Dermis microvascular lymphatic vessel endothelial cell (primary cell): ENCODE measurements at regions not wholly inside any gene's neighbourhood (a gene's known extent, or its start where the extent isn't known, plus 50 kb on each side); places are given as distances from the start of the nearest gene placed in this dataset.

ENCODE experiments used
- DNase-seq, 2 donors: peaks; one replicate each; pipeline versions ENCODE4 v3.0.0 to v3.0.0-alpha.2; 2010; ENCODE audit warnings: low read depth in 2 of 2

DNA sequence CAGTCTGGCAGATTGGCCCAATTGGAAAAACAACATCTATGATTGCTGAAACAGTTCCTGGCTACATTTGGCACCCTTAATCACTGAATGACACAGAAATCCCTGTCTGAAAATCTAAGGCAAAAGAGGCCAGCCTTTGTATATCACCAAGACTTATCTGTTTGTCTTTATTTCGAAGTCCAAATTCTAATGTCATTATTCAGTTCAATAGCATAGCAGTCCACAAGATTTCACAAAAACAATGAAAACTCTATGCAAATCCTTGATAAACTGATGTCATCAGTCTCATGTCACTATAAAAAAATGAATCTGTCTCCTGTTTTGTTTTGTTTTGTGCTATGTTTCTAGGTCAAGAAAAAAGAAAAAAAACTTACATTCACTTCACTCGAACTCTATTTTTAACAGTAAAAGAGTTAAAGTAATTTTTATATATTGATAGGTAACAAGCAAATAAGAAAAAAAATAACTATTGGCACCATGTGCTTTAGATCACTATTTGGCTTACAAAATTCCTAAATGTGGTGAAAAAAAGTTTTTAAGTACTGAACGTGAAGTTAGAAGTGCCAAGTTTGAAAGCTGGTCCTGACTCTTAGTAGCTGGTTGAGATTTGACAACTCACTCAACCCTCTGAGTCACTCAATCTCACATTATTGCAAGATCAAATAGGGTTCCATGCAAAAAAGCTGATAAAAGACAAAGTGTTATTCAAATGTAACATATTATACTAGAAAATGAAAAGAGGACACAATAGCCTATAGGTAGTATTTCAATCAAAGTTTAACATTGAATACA, 359.3 kb downstream of the IRS1 start:
- no peak for DNase-seq

DNA sequence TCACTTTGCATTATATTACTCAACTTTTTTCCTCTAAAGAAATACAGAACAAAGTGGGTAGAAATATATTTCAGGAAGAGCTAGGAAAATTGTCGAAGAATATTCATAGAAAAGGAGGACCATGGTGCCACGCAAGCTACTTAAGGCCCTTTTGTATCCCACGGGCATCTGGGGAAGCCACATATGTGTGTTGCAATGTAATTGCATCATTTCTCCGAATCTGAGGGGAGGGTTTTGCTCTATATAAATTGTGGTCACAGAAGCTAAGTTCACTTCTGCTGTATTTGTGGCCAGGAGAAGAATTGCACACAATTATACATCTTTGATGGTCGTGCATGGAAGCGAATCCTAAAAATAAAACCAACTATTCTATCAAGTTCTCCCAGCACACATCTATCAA, 360.3 kb downstream of the IRS1 start:
- DNase-seq, result no peak

DNA sequence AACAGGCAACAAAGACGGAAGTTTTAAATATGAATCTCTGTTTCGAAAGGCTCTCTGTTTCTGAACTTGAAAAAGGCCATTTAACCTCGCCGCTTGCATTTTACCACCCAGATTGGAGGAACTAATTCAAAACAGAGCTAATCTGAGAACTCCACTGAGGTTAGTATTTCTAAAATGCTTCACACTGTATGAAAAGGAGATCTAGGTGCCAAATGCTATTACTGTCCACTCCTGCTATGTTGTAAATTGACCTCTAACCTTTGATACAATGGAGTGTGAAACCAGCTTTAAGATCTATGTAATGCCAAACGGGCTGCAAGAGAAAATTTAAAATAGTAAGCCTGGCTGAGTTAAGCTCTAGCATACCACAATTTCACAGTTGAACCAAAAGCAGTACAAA, 364.5 kb downstream of the IRS1 start:
- no peak for DNase-seq

GRCh38 chr2:226434702-226435101, 364.9 kb downstream of the IRS1 start:
- no peak for DNase-seq

GRCh38 chr2:226431288-226431948, 368.2 kb downstream of the IRS1 start:
- DNase-seq, result no peak

GRCh38 chr2:226429476-226429875, 370.1 kb downstream of the IRS1 start:
- no peak for DNase-seq

DNA sequence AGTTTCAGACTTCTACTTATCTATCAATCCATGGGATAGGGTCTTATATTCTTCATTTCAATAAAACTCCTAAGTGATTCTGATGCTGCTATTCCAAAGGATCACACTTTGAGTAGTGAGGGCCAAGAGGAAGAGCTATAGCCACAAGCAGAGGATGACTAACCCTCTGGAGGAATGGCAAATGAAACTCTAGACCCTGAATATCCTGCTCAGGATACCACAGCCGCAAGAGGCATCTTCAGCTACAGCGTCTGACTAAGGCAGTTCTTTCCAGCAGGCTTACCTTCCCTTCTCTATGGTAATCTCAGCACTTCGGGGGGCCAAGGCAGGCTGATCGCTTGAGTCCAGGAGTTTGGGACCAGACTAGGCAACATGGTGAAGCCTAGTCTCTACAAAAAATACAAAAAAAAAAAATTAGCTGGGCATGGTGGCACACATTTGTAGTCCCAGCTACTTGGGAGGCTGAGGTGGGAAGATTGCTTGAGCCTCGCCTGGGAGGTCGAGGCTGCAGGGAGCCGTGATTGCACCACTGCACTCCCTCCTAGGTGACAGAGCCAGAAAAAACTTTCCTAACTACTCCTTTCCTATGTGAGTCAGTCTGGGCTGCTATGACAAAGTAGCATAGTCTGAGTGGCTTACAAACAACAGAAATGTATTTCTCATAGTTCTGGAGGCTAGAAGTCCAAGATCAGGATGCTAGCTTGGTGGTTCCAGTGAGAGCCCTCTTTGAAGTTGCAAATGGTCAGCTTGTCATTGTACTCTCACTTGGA, 371.9 kb downstream of the IRS1 start:
- DNase-seq, result no peak

DNA sequence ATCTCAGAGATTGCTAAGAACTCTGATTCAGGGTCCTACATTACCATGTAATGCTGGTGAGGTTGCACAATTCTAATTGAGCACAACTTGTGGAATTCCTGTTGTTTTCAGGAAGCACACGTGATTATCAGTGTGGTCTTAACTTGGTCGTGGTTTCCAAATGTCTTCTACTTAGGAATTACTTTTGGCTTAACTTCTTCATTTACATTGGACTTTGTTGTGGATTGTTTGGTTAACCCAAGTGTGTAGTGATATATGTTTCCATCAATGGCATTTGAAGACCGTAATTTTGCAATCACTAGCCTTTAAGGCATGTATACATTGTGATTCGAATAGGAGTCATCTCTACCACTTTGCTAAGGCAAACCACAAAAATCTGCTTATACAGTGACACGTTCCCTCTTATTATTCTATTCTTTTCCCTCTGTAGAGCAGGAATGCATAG, 373.3 kb downstream of the IRS1 start:
- DNase-seq, result no peak

DNA sequence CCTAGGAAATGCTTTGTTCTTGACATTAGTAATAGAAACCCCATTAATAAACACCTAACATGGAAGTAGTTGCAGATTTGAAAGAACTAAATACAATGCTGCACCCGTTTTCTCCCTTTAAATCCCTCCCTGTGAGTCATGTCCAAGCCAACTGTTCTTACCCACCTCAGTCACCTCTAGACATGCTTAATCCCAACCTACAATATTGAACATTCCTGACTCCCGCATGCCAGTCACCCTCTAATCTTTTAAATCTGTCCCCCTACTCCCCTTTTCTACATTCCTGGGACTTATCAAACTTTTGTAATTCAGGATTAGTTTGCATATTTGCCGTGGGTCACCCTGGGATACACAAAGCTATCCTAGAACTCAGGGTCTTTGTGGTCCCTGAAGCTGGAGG, 374.6 kb downstream of the IRS1 start:
- DNase-seq, result no peak

DNA sequence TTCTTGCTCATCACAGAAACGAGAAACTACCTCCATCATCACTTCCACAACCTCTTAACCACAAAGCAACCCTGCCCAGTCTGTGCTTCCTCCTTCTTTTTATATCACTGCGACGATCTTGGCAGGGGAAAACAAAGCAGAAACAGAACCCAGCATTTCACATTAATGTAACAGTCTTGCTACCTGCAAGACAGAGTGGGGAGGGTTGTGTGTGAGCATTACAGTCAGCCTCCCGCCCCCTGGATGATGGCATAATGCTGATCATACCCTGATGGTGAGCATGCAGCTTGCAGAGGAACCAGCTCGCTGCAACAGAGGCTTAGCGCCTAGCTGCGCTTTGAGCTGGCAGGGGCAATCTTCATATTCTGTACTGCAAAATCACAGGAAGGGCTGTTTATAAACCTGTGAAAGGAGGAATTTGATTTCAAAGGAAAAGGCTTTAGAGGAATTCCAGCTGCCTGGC, 376.1 kb downstream of the IRS1 start:
- DNase-seq, result no peak

DNA sequence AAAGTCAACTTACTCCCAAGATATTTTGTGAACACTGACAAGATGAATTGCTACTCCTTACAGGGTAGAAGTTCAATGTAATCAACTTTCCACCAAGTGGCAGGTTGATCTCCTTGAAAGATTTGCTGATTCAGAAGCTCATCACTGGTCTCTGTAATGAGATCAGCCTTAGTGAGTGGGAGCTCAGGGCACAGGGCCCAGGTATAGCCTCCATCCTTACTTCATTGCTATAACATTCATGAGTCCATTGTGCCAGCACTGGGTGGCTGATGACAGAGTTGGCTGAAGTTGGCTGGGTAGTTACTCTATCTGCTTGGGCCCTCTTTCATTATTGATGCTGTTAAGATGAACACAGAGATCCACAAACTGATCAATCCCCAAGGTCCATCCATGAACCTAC, 379.0 kb downstream of the IRS1 start:
- no peak for DNase-seq

DNA sequence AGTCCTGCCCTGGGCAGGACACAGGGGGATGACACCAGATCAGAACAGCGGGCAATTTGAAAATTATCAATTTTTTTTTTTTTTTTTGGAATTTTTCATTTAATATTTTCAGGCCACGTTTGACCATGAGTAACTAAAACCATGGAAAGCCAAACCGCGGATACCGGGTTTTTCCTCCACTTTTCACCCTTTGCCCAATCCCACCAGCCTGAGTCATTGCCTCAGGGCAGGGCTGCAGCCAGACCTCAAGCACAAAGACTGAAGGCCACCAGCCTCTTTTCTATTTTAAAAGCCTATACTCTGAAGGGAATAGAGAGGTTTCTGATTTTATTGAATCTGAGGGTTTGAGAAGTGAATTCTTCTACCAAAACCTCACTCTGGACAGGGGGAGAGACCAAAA, 381.1 kb downstream of the IRS1 start:
- DNase-seq, result no peak

DNA sequence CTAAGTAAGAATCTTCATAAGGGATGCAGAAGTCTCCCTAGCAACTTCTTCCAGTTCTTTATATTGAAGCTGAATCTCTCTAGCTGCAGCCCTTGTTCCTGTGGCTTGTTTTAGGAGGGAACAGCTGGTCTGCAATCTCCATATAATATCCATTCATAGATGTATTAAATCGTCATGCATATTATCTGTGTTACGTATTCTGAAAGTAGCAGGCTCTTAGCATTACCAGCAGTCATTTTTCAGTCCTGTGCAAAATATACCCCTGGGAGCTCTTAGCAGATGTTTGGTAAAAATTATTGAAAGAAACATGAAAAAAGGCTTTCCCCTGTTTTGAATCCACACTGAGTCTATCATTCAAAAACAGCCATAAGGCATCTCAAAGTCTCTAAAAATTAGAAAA, 385.3 kb downstream of the IRS1 start:
- DNase-seq, result no peak

GRCh38 chr2:226413498-226414130, 386.0 kb downstream of the IRS1 start:
- no peak for DNase-seq

- no peak for DNase-seq
Measured at GRCh38 chr2:226411727-226412360, 387.8 kb downstream of the IRS1 start.

DNA sequence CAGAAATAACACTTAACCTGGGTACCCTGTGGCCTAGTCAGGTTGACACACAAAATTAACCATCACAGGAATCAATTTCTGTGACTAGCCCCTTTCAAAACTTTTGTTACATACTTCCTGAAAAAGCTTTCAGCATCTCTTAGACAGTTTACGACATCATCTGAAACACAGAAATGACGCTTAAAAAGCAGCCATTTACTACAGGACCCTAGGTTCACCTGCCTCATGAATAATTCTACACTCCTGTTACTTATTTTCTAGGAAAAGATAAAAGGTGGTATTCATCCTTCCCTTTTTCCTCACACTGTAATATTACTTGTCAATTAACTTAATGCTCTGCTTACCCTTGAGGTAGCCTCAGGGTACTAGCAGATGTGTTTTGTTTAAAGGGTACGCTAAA, 388.4 kb downstream of the IRS1 start:
- no peak for DNase-seq

DNA sequence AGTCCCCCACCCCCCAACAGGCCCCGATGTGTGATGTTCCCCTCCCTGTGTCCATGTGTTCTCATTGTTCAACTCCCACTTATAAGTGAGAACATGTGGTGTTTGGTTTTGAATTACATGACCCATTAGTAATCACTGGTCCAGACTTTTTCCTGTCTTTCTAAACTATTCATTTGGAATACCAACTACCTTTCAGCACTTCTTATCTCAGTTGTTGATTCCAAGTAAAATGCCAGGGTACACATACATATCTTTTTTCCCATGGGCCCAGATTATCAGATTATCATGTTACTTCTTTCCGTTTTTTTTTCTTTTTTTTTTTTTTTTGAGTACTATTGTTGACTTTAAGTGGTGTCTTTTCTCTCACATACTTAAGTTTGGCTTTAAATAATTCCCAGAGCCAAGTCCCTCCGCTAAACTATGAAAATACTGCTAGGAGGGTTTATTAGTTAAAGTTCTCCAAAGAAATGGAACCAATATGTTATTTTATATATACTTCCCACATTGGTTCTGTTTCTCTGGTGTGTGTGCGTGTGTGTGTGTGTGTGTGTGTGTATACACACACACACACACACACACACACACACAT, 389.3 kb downstream of the IRS1 start:
- DNase-seq, result no peak

DNA sequence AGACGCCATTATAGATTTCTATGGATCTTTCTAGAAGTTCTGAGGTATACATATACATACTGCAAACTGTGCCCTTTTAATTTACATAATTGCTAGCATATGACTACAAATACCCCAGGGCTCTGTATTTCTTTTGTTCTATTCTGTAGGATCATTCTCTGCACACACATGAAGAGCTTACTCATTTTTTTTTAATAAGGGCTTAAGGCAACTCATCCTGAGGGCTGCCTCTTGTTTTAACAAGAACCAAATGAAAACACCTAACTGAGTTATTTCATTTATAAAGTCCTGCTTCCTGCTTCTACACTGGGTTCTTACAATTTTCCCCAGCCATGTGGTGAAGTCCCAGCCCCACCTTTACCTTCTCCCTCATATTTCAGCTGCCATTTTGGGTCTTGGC, 390.5 kb downstream of the IRS1 start:
- no peak for DNase-seq

GRCh38 chr2:226408141-226408540, 391.5 kb downstream of the IRS1 start:
- DNase-seq, result no peak

GRCh38 chr2:226407135-226407534, 392.5 kb downstream of the IRS1 start:
- DNase-seq, result no peak

- no peak for DNase-seq
Measured at GRCh38 chr2:226405465-226405864, 394.2 kb downstream of the IRS1 start.
